Coronary artery (tissue), 2 donors: ENCODE measurements at regions not wholly inside any gene's neighbourhood (a gene's known extent, or its start where the extent isn't known, plus 50 kb on each side); places are given as distances from the start of the nearest gene placed in this dataset.

Experiments used
- DNase-seq: peaks from one replicate; pipeline ENCODE4 v3.0.0-alpha.2; 2017; ENCODE audit warnings: low spot score
- H3K27ac ChIP-seq, 2 donors: fragments of 200-600 bp; sonication (generic); one replicate each; pipeline ENCODE4 v1.5.1; 2016 to 2019
- H3K4me3 ChIP-seq: fragments of 200-600 bp; sonication (generic); 2 replicates; pipeline ENCODE4 v1.5.1; 2016; ENCODE audit warnings: mild to moderate bottlenecking, moderate library complexity
- CTCF ChIP-seq: fragments of 200-600 bp; sonication (generic); IDR thresholded peaks from one replicate; pipeline ENCODE4 v1.5.1; 2019; ENCODE audit warnings: antibody characterized with exemption

GRCh38 chr1:218683242-218683641 is 338.1 kb downstream of the TGFB2 start:
- no peak for TF ChIP-seq CTCF
- no peak overlapping the region for H3K27ac ChIP-seq
- no peak overlapping the region for H3K4me3 ChIP-seq
- no peak for DNase-seq

DNA sequence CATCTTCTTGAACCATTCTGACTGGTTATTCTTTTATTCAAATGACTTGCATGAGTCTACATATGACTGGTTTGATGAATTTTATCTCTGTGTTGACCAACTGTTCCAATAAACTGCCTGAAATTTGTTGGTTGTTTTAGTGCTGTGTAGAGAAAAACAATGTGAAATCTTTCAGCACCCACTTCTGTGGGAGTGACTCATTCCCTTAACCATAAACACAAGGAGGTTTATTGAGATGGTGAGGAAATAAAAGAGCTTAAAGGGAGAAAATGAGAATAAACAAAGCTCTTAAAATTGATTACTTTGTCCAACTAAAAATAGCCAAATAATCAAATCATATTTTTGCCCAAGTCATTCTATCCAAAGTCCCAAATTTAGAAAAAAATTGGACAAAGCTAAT is 341.1 kb downstream of the TGFB2 start:
- TF ChIP-seq CTCF = no peak

DNA sequence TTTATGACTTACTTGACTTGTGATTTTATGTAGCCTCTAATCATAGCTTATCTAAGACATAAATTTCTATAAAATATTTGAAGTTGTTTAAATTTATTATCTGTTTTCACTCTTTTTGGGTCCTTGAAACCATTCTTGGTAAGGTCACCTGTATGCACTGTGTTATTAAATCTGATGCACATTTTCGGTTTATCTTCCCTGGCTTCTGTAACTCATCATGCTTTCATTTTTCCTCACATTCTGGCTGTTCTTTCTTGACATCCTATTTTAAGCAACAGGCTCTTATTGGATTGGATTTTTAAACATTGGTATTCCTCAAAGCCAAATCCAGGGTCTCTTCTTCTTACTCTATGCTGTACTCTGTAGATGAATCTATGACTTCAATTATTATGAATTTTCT is 341.6 kb downstream of the TGFB2 start:
- H3K4me3 ChIP-seq = no peak overlapping the region
- no peak overlapping the region for H3K27ac ChIP-seq
- DNase-seq = no peak
- no peak for TF ChIP-seq CTCF

More for the DNA sequence above, 341.1 kb downstream of the TGFB2 start:
- Histone ChIP-seq H3K27ac (no peak overlapping the region), H3K4me3 (no peak overlapping the region)
- DNase-seq = no peak

- Histone ChIP-seq H3K27ac (no peak overlapping the region), H3K4me3 (no peak overlapping the region)
- no peak for TF ChIP-seq CTCF
- no peak for DNase-seq
Observed at GRCh38 chr1:218692808-218693207, 347.7 kb downstream of the TGFB2 start.

DNA sequence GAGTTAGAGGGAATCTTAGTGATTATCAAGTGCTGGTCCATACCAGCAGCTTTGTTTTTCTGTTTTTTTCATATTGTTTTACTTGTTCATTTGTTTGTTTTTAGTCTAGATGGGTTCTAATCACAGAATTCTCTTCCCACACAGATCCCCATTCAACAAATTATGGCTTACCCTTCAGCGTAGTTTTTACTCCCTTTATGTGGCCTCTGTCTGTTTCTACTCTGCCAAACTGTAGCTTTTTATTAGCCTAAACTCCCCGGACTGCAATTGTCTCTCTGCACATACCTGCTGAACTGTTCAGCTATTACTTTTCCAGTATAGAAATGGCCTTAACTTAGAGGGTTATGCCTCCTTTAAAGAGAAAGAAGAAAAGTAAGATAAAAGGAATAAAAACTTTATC is 348.5 kb downstream of the TGFB2 start:
- no peak for TF ChIP-seq CTCF
- Histone ChIP-seq H3K27ac (no peak overlapping the region), H3K4me3 (no peak overlapping the region)
- DNase-seq = no peak

- H3K4me3 ChIP-seq = no peak overlapping the region
- H3K27ac ChIP-seq = peak overlapping the region; percentile 7 to 71
- DNase-seq = no peak
- TF ChIP-seq CTCF = no peak
Observed at GRCh38 chr1:218694085-218694484, 348.9 kb downstream of the TGFB2 start.

DNA sequence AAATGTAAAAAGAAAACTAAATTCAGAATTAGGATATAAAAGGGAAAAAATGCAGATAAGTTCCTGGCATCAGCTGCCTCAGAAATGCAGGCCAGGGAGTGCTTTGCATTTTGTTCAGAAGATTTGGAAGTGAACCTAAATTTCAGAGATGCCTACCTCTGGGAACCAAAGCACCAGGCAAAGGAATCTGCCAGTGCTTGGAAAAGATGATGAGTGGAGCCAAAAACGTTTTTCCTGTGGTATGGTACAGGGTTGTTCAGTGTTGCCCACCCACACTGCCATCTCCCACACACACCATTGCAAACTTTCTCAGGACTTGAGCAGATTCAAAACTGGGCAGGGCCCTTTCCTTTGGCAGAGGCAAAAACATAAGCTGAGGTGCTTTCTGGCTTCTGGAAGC is 349.5 kb downstream of the TGFB2 start:
- H3K4me3 ChIP-seq = no peak overlapping the region
- DNase-seq = no peak
- H3K27ac ChIP-seq = peak overlapping the region; percentile 7 to 71
- TF ChIP-seq CTCF = no peak
